Motor neuron (in vitro differentiated cells): ENCODE measurements at regions not wholly inside any gene's neighbourhood (a gene's known extent, or its start where the extent isn't known, plus 50 kb on each side); places are given as distances from the start of the nearest gene placed in this dataset.

Experiments
- ATAC-seq, 8 experiments: fragments of 200-7000 bp; cut with Tn5 transposase; replicated peaks in 6 of 8; 2 replicates each; pipeline ENCODE4 v1.8.0; 2021; ENCODE audit warnings: mild to moderate bottlenecking in 8 of 8, moderate library complexity in 8 of 8
- H3K27ac ChIP-seq, 2 donors: fragments of 250-450 bp; sonication (Bioruptor Pico); 2 replicates each; pipeline ENCODE4 v1.9.0; 2021; ENCODE audit warnings: antibody characterized with exemption in 2 of 2, mild to moderate bottlenecking in 2 of 2, moderate library complexity in 1 of 2
- H3K4me1 ChIP-seq, 2 donors: fragments of 250-450 bp; sonication (Bioruptor Pico); replicated peaks in 1 of 2; 2 replicates each; pipeline ENCODE4 v1.6.1; 2021; ENCODE audit warnings: antibody characterized with exemption in 2 of 2, mild to moderate bottlenecking in 2 of 2, moderate library complexity in 1 of 2
- H3K4me3 ChIP-seq, 5 donors: fragments of 250-450 bp; sonication (Bioruptor Pico); 2 replicates each; pipeline ENCODE4 v1.9.0; 2021; ENCODE audit warnings: antibody characterized with exemption in 5 of 5, mild to moderate bottlenecking in 5 of 5, moderate library complexity in 4 of 5
- WGBS, 10 experiments: fragments of 450-650 bp; shearing (Covaris generic); methylation state at CpG; one replicate each; pipeline ENCODE4 v1.0.0; 2022; 5-methylcytosine and 5-hydroxymethylcytosine counted together
- in situ Hi-C, 9 experiments: fragments of 400-800 bp; cut with MboI; loops; one replicate each; pipeline ENCODE4 v1.15.0; 2021; ENCODE audit warnings: low sequenced_read_pairs in 9 of 9, low pct_unique_long_range_greater_than_20kb in 2 of 9; ENCODE audit not compliant: unreplicated experiment in 9 of 9

DNA sequence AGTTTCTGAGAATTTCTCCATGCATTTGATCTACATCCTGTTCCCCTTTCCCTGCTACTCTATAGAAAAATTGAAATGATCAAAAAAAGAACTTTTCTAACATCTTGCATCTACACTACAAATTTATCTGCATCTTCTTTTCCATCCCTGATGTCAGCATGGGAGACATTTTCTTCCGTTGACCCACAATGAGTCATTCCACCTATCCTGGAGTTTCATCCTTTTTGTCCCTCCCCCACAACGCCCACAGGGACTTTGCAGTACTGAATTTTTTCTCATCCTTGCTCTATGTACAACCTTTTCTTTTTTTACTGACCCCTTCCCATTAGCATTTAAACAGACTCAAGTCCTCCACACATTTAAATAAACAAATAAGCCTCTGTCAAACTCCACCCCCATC, 112.2 kb upstream of the MROH9 start:
- Histone ChIP-seq H3K27ac (no peak overlapping the region), H3K4me3 (no peak overlapping the region), H3K4me1 (no peaks in the 10 kb centered on the region)
- in situ Hi-C loops: no loop called here
- WGBS, 10 experiments: 23 to 88% (median 66%) methylated on average over 1 to 2 of the region's 2 CpGs; no CpG with 5 or more reads in 1 of the 10 experiments
- no peak for ATAC-seq

DNA sequence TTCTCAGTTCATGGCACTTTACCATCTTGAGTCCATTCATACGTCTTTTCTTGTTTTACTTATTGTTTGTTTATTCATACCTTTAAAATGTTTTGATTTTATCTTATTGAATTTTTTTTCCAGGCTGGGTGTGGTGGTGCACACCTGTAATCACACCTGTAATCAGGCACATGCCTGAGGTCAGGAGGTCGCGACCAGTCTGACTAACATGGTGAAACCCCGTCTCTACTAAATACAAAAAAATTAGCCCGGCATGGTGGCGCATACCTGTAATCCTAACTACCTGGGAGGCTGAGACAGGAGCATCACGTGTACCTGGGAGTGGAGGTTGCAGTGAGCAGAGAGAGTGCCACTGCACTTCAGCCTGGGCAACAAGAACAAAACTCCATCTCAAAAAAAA, 104.1 kb upstream of the MROH9 start:
- H3K4me1 ChIP-seq: no peaks in the 10 kb centered on the region
- in situ Hi-C loops: no loop called here
- no peak overlapping the region for H3K4me3 ChIP-seq
- WGBS, 10 experiments: 80 to 96% (median 92%) methylated on average over 1 to 7 of the region's 7 CpGs; no CpG with 5 or more reads in 1 of the 10 experiments
- ATAC-seq: no peak
- H3K27ac ChIP-seq: no peak overlapping the region

DNA sequence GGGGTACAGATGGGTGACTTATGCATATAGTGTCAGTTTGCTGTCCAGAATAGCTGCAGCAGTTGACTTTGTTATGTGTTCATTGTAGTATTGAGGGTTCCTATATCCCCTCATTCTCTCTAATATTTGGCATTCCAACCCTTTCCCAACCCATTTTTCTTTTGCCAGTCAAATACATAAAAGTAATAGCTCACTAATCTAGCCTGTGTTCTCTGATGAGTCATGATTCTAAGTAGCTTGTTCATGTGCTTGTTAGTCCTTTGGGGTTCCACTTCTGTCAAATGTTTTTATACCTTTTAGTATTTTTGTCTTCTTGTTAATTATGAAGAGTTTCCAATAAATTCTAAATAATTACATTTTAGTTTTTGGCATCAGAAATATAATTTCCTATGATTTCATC, 99.2 kb upstream of the MROH9 start:
- peak in 1 of 8 experiments; percentile 21 for ATAC-seq
- in situ Hi-C loops: no loop called here
- Histone ChIP-seq H3K4me3 (no peak overlapping the region), H3K27ac (no peak overlapping the region), H3K4me1 (no peaks in the 10 kb centered on the region)

DNA sequence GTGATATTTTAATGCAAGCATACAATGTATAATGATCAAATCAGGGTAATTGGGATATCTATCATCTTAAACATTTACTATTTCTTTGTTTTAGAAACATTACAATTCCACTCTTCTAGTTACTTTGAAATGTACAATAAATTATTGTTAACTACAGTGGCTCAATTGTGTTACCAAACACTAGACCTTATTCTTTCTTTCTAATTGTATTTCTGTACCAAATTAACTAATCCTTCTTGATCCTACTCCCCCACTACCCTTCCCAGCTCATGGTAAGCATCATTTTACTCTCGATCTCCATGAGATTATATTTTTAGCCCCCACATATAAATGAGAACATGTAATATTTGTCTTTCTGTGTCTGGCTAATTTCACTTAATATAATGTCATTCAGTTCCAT, 95.0 kb upstream of the MROH9 start:
- Histone ChIP-seq H3K27ac (no peak overlapping the region), H3K4me3 (no peak overlapping the region), H3K4me1 (no peaks in the 10 kb centered on the region)
- WGBS, 10 experiments: 0 to 93% (median 83%) methylated on average over 1 of the region's 1 CpG
- no peak for ATAC-seq
- in situ Hi-C loops: no loop called here

DNA sequence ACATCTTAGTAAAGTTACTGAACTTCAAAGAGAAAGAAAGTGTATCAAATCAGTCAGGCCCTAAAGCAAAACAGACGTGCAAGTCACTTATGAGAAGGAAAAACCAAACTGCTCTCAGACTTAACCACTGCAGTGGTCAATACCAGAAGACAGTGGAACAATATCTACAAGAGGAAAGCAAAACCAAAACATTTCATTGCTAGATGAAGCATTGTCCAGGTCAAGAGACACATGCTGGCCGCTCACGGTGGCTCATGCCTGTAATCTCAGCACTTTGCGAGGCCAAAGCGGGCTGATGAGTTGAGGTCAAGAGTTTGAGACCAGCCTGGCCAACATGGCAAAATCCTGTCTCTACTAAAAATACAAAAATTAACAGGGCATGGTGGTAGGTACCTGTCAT, 82.0 kb upstream of the MROH9 start:
- H3K4me1 ChIP-seq: no peaks in the 10 kb centered on the region
- no peak for ATAC-seq
- no peak overlapping the region for H3K4me3 ChIP-seq
- WGBS, 10 experiments: 67 to 100% (median 85%) methylated on average over 1 to 5 of the region's 5 CpGs; no CpG with 5 or more reads in 2 of the 10 experiments
- H3K27ac ChIP-seq: no peak overlapping the region
- in situ Hi-C loops: no loop called here

DNA sequence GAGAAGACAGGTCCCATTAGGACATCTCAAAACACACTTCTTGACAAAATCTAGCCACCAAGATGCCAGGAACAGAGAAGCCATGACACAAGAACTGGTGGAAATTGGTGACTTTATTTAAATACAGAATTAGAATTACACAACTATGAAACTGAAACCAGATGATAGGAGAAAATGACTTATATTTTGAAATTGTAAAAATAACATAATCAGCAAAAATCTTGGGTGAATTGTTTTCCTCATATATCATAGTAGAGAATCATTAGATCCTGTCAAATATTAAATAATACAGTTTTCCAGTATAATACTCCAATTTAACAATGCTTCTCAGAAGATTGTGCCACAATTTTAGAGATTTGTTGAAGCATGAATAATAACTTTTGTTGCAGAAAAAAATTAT, 81.5 kb upstream of the MROH9 start:
- Histone ChIP-seq H3K4me1 (no peaks in the 10 kb centered on the region), H3K27ac (no peak overlapping the region), H3K4me3 (no peak overlapping the region)
- in situ Hi-C loops: no loop called here
- ATAC-seq: no peak

DNA sequence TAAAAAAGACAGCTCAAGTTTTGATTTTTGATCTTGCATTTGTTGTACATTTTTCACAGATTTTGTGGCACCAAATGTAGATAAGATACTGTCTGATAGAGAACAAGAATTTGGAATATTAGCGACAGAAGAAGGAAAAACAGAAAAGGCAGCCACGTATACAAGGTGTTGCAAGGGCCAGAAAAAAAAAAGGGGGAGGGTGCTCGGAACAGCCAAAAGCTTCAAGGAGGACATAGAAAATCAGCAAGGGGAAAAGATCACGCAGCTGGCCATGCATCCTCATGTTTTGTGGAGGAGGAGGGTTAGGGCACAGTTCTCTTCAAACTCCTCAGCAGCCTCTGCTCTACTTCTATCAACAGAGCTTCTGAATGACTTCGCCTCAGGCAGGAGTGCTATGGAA, 80.7 kb upstream of the MROH9 start:
- in situ Hi-C loops: no loop called here
- ATAC-seq: no peak
- no peak overlapping the region for H3K27ac ChIP-seq
- H3K4me1 ChIP-seq: no peaks in the 10 kb centered on the region
- no peak overlapping the region for H3K4me3 ChIP-seq
- 61 to 95% (median 84%) methylated on average over 2 to 5 of the region's 5 CpGs for WGBS, 10 experiments

DNA sequence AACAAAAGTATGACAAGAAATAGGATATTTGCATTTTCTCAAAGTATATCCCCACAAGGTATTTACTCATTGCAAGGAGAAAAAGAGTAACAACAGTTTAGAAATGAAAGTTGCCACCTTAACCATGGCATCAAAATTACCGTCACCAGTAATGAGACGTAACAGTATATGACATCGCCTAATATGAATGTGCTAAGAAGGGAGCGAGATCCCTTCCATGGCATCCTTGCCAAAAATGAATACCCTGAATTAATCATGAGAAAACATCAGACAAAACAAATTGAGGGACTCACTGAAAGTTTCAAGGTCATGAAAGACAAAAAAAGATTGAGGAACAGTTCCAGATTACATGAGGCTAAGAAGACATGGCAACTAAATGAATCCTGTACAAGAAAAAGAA, 78.9 kb upstream of the MROH9 start:
- Histone ChIP-seq H3K27ac (no peak overlapping the region), H3K4me3 (no peak overlapping the region), H3K4me1 (no peaks in the 10 kb centered on the region)
- WGBS, 10 experiments: 13 to 100% (median 93%) methylated on average over 3 to 4 of the region's 4 CpGs
- in situ Hi-C loops: no loop called here
- no peak for ATAC-seq

DNA sequence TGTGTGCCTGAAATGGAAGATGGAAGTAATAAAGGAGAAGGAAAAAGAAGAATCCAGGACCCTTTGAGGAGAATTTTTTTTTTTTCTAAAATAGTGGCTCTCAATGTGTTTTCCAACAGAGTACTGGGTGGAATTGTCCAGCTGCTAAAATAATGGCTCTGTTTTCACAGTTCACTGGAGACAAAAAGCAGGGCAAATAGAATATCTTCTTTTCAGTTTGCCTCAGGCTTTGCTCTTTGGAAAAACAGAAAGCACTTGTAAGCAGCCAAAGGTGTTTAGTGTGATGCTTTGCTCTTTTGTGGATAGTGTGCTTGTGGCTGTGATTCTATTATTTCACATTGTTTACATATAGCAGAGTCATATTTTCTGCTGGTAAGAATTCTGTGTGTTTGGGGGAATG, 77.4 kb upstream of the MROH9 start:
- H3K4me3 ChIP-seq: no peak overlapping the region
- H3K27ac ChIP-seq: no peak overlapping the region
- ATAC-seq: peak in 2 of 8 experiments; percentile 21 to 24
- in situ Hi-C loops: no loop called here
- H3K4me1 ChIP-seq: no peaks in the 10 kb centered on the region

DNA sequence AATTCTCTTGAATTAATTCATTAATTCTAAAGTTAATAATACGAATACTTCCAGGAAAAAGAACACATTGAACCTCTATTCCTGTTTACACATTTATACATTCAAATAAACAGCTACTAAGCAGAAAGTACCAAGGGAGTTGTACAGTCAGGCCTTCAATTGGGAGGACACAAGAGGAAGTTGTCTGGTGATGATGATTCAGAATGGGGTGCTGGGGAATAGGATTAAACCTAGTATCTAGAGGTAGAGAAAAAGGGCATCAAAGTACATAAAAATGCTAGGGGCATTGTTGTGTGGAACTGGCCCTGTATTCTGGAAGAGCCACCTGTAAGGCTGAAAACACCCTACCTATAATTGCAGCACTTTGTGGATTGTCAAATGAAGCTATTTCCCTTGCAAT, 71.7 kb upstream of the MROH9 start:
- peaks cover 0 to 7% of the 10 kb centered on the region in 2 donors for H3K4me1 ChIP-seq
- WGBS, 10 experiments: 33 to 100% (median 80%) methylated on average over 1 of the region's 1 CpG
- in situ Hi-C loops: no loop called here
- H3K27ac ChIP-seq: no peak overlapping the region
- ATAC-seq: no peak
- no peak overlapping the region for H3K4me3 ChIP-seq

DNA sequence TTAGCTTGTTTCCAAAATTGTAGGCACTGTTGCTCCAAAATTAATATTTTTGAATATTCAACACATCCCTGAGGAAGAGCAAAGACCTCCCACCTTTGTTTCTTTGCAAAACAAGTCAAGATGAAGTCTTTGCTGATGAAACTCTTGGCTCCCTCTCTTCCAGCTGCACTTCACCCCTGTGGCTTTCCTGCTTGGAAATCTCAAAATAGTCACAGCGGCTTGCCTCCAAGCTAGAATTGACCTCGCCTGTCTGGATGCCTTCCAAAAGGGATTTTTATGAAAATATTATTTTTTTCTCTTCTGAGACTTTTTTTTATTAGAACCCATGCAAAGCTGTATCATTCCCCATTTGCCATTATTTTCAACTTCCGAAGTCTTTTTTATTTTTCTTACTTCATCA, 71.1 kb upstream of the MROH9 start:
- in situ Hi-C loops: no loop called here
- Histone ChIP-seq H3K27ac (no peak overlapping the region), H3K4me1 (peaks cover 0 to 7% of the 10 kb centered on the region in 2 donors), H3K4me3 (no peak overlapping the region)
- 19 to 93% (median 73%) methylated on average over 1 to 3 of the region's 3 CpGs for WGBS, 10 experiments
- ATAC-seq: peak in 2 of 8 experiments; percentile 49 to 71

DNA sequence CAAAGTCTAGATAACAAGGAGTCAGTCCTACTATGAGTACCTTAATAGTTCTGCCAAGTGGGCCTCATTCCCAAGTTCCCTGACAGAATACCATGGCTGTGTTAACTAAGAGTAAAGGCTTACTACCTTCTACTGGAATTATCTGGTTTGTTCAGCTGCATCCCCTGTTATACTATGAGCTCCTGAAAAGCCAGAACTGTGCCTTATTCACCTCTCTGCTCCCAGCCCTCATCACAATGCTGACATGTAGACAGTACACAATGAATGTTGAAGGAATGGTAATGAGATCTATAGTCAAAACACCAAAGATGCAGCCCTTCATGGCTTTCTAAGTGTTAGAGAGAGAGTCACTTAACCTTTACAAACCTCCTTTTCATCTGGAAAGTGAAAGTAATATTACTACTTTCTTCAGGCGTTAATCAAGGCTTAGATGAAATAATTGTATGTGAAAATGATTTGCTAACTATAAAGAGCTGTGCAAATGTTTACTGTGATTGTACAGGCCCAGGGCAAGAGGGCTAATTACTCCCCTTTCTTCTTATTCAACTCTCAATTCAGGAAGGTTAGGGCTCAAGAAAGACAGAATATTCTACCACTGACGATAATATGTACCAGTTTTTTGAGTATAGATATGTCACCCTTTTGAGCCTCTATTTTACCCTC, 70.3 kb upstream of the MROH9 start:
- ATAC-seq: peak in 7 of 8 experiments; percentile 14 to 70 (median 55)
- in situ Hi-C loops: no loop called here
- WGBS, 10 experiments: 29 to 100% (median 64%) methylated on average over 1 to 2 of the region's 2 CpGs; no CpG with 5 or more reads in 3 of the 10 experiments

DNA sequence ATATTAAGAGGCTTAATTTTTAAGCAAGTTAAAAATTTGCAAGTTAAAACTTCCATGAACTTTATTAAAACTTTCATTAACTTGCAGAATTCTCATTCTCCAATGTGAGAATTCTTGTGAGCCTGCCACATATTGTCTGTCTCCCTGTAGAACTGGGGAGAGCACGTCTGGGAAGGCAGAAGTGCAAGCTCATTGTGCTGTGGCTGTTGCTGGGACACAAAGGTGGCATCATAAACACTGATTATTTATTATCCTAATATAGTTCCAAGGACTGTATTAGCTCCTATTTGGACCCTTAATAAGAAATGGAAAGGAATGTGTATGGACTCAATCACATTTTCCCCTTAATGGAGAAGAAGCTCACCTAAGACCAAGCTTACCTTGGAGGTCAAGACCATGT, 68.7 kb upstream of the MROH9 start:
- no peak overlapping the region for H3K27ac ChIP-seq
- H3K4me3 ChIP-seq: no peak overlapping the region
- WGBS, 10 experiments: 9 to 71% (median 47%) methylated on average over 1 of the region's 1 CpG; no CpG with 5 or more reads in 4 of the 10 experiments
- ATAC-seq: no peak
- H3K4me1 ChIP-seq: peaks cover 0 to 7% of the 10 kb centered on the region in 2 donors
- in situ Hi-C loops: no loop called here

More for the DNA sequence above, 70.3 kb upstream of the MROH9 start:
- no peak overlapping the region for H3K27ac ChIP-seq
- H3K4me1 ChIP-seq: peaks cover 0 to 7% of the 10 kb centered on the region in 2 donors
- no peak overlapping the region for H3K4me3 ChIP-seq

DNA sequence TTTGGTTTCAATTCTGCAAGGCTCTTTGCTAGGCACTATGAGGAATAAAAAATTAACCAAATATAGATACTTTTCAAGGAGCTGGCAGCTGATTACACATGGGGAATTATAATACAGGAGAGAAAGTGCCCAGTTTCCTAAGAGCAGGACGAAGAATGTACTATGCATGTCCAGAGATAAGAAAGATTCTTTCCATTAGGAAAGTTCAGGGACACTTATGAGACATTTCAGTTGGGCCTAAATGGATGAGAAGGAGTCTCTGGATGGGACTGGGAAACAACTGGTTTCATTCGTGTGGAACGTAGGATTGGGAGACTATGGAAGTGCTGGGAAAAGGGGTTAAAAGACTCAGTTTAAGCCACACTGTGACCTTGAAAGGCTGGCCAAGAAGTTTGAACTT, 63.5 kb upstream of the MROH9 start:
- in situ Hi-C loops: no loop called here
- no peak for ATAC-seq
- Histone ChIP-seq H3K4me3 (no peak overlapping the region), H3K4me1 (no peaks in the 10 kb centered on the region), H3K27ac (no peak overlapping the region)
- 50 to 100% (median 87%) methylated on average over 1 to 3 of the region's 3 CpGs for WGBS, 10 experiments
